ENCODE measurements at regions not wholly inside any gene's neighbourhood (a gene's known extent, or its start where the extent isn't known, plus 50 kb on each side); places are given as distances from the start of the nearest gene placed in this dataset.

- TF ChIP-seq CTCF (IDR thresholded peaks at IDR 0.05) = no peak
- TF ChIP-seq POLR2A (IDR thresholded peaks at IDR 0.05) = no peak
These were observed 195.5 kb upstream of the PRNP start for GRCh38 chr20:4490606-4491280.
